HEK293 (cell line): ENCODE measurements at regions not wholly inside any gene's neighbourhood (a gene's known extent, or its start where the extent isn't known, plus 50 kb on each side); places are given as distances from the start of the nearest gene placed in this dataset.

ENCODE experiments used
- CTCF ChIP-seq: fragments of 450-650 bp; formaldehyde crosslinking; IDR thresholded peaks from 2 replicates; pipeline ENCODE4 v1.5.1; 2016; ENCODE audit warnings: missing biosample characterization, missing genetic modification characterization
- REST ChIP-seq: fragments of 450-650 bp; formaldehyde crosslinking; IDR thresholded peaks from 2 replicates; pipeline ENCODE4 v1.5.1; 2016; ENCODE audit warnings: missing biosample characterization, missing genetic modification characterization
- SALL2 ChIP-seq: fragments of 450-650 bp; formaldehyde crosslinking; IDR thresholded peaks from 2 replicates; pipeline ENCODE4 v1.5.0; 2017; ENCODE audit warnings: missing biosample characterization, mild to moderate bottlenecking, missing genetic modification characterization, borderline replicate concordance
- ZBTB7A ChIP-seq: fragments of 450-650 bp; formaldehyde crosslinking; IDR thresholded peaks from 2 replicates; pipeline ENCODE4 v1.5.1; 2016; ENCODE audit warnings: low read depth, missing biosample characterization, missing genetic modification characterization
- ZNF16 ChIP-seq: fragments of 450-650 bp; formaldehyde crosslinking; IDR thresholded peaks from 2 replicates; pipeline ENCODE4 v1.5.1; 2016; ENCODE audit warnings: low read depth, missing biosample characterization, missing genetic modification characterization
- ZNF223 ChIP-seq: fragments of 450-650 bp; formaldehyde crosslinking; IDR thresholded peaks from 2 replicates; pipeline ENCODE4 v1.5.1; 2016; ENCODE audit warnings: missing biosample characterization, missing genetic modification characterization
- ZNF792 ChIP-seq: fragments of 450-650 bp; formaldehyde crosslinking; IDR thresholded peaks from 2 replicates; pipeline ENCODE4 v1.5.1; 2016; ENCODE audit warnings: missing biosample characterization, missing genetic modification characterization

GRCh38 chr2:175687465-175687864 lies 314.6 kb downstream of the LNPK start:
- TF ChIP-seq ZNF792 (tag by site-specific recombination) (no peak), SALL2 (no peak), CTCF (tag by site-specific recombination) (no peak), REST (no peak), ZNF223 (tag by site-specific recombination) (no peak), ZBTB7A (no peak), ZNF16 (no peak)
